ENCODE measurements at regions not wholly inside any gene's neighbourhood (a gene's known extent, or its start where the extent isn't known, plus 50 kb on each side); places are given as distances from the start of the nearest gene placed in this dataset.

DNA sequence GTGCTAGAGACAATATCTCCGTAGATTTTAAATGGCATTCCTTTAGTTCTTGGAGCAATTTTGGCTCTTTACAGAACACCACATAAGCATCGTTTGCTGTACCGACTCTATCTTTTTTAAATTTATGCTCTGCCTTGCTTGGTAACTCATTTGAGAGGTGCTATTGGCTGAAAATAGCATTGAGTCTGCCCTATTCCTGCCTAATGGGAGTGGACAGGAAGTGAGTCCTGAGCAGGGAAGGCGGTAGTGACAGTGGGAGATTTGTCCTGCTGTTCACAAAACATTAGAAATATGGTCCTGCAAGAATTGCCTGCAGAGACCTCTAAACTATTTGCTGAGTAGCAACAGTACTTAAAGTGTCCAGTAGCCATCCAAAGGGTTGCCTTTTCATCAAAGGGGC is 115.2 kb upstream of the IFNE start:
- Histone ChIP-seq H3K36me3 (no peaks in the 10 kb centered on the region), H3K4me1 (no peaks in the 10 kb centered on the region), H3K27ac (no peak overlapping the region), H3K9me3 (no peaks in the 10 kb centered on the region), H3K4me3 (no peak overlapping the region), H3K27me3 (no peaks in the 10 kb centered on the region)
- no peak for TF ChIP-seq CTCF (IDR thresholded peaks at IDR 0.05)
- no peak for TF ChIP-seq POLR2A (IDR thresholded peaks at IDR 0.05)
- ATAC-seq (no peak), DNase-seq (no peak)
- 55% methylated on average over 4 of the region's 4 CpGs for WGBS (ENCODE audit: insufficient coverage, low coverage, low lambda C conversion rate, missing lambda C conversion rate)
- intact Hi-C loops (cut with DNase I), result no loop called here

- no peaks in the 10 kb centered on the region for H3K4me1 ChIP-seq
- no peak for ATAC-seq
- no peak for TF ChIP-seq CTCF (IDR thresholded peaks at IDR 0.05)
- no peak for TF ChIP-seq POLR2A (IDR thresholded peaks at IDR 0.05)
- H3K36me3 ChIP-seq, result no peaks in the 10 kb centered on the region
- no peak for DNase-seq
- no peak overlapping the region for H3K27ac ChIP-seq
- 39% methylated on average over 2 of the region's 2 CpGs for WGBS (ENCODE audit: insufficient coverage, low coverage, low lambda C conversion rate, missing lambda C conversion rate)
- intact Hi-C loops (cut with DNase I), result no loop called here
- no peak overlapping the region for H3K4me3 ChIP-seq
- H3K9me3 ChIP-seq, result no peaks in the 10 kb centered on the region
- H3K27me3 ChIP-seq, result no peaks in the 10 kb centered on the region
Measured at GRCh38 chr9:21598749-21599148, 116.6 kb upstream of the IFNE start.

- ATAC-seq (no peak), DNase-seq (no peak)
- Histone ChIP-seq H3K27ac (no peak overlapping the region), H3K27me3 (no peaks in the 10 kb centered on the region), H3K36me3 (no peaks in the 10 kb centered on the region), H3K9me3 (no peaks in the 10 kb centered on the region), H3K4me1 (no peaks in the 10 kb centered on the region), H3K4me3 (no peak overlapping the region)
- intact Hi-C loops (cut with DNase I), result no loop called here
- 42% methylated on average over 4 of the region's 4 CpGs for WGBS (ENCODE audit: insufficient coverage, low coverage, low lambda C conversion rate, missing lambda C conversion rate)
- no peak for TF ChIP-seq POLR2A (IDR thresholded peaks at IDR 0.05)
- TF ChIP-seq CTCF (IDR thresholded peaks at IDR 0.05), result no peak
Measured at GRCh38 chr9:21605489-21605931, 123.4 kb upstream of the IFNE start.

DNA sequence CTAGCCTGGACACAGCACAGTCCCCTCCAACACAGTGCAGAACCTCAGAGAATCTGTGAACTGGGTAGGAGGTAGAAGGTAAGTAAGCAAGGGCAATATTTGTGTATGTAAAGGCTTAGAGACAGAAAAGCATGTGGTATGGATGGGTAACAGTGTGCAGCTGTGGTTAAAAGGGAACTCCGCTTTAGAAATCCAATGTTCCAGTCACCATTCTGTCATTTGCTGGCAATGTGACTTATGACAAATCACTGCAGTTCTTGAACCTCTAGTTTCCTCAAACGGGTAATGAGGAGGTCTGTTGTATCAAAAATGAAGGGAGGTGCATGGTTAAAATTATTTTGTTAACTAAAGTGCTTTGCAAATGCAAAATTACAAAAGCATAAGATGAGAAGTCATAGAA is 125.5 kb upstream of the IFNE start:
- 33% methylated on average over 2 of the region's 2 CpGs for WGBS (ENCODE audit: insufficient coverage, low coverage, low lambda C conversion rate, missing lambda C conversion rate)
- ATAC-seq, result no peak

More for the DNA sequence above, 125.5 kb upstream of the IFNE start:
- Histone ChIP-seq H3K36me3 (no peaks in the 10 kb centered on the region), H3K4me3 (no peak overlapping the region), H3K9me3 (no peaks in the 10 kb centered on the region), H3K4me1 (no peaks in the 10 kb centered on the region), H3K27ac (no peak overlapping the region), H3K27me3 (no peaks in the 10 kb centered on the region)
- no peak for DNase-seq
- intact Hi-C loops (cut with DNase I), result no loop called here
- TF ChIP-seq CTCF (IDR thresholded peaks at IDR 0.05) (no peak), POLR2A (IDR thresholded peaks at IDR 0.05) (no peak)
